ENCODE measurements at regions not wholly inside any gene's neighbourhood (a gene's known extent, or its start where the extent isn't known, plus 50 kb on each side); places are given as distances from the start of the nearest gene placed in this dataset.

- ATAC-seq (ENCODE audit: low read depth) (no peak), DNase-seq (no peak)
- intact Hi-C loops (cut with micrococcal nuclease): no loop called here
- no peaks in the 10 kb centered on the region for H3K36me3 ChIP-seq (ENCODE audit: control insufficient read depth, insufficient read depth, low read length)
- H3K4ac ChIP-seq (ENCODE audit: low read depth, low read length): no peak overlapping the region
- no peak overlapping the region for H4K5ac ChIP-seq (ENCODE audit: low read depth, low read length)
- in situ Hi-C loops (cut with MboI; ENCODE audit: low sequenced_read_pairs): no loop called here
- H2BK120ac ChIP-seq (ENCODE audit: low read depth, low read length): no peak overlapping the region
- no peak for TF ChIP-seq CHD1 (IDR thresholded peaks at IDR 0.05; ENCODE audit: low read depth, low read length)
- TF ChIP-seq CTCF (conservative IDR thresholded peaks at IDR 0.05; ENCODE audit: low read depth, low read length): no peak
- no peak for TF ChIP-seq MAZ (IDR thresholded peaks at IDR 0.05; ENCODE audit: borderline replicate concordance, low read depth, low read length)
- no peak for TF ChIP-seq BHLHE40 (IDR thresholded peaks at IDR 0.05; ENCODE audit: low read depth, low read length)
- TF ChIP-seq CEBPB (IDR thresholded peaks at IDR 0.05; ENCODE audit: low read depth, low read length): no peak
- no peak for TF ChIP-seq USF2 (IDR thresholded peaks at IDR 0.05; ENCODE audit: low read depth, low read length)
- no peak for TF ChIP-seq MAFK (IDR thresholded peaks at IDR 0.05; ENCODE audit: low read depth, low read length)
- no peak for TF ChIP-seq RCOR1 (IDR thresholded peaks at IDR 0.05; ENCODE audit: insufficient replicate concordance, low read length)
- no peak for TF ChIP-seq RFX5 (IDR thresholded peaks at IDR 0.05; ENCODE audit: low read depth, low read length)
- TF ChIP-seq RAD21 (IDR thresholded peaks at IDR 0.05; ENCODE audit: low read length): no peak
- no peak for TF ChIP-seq POLR2A (IDR thresholded peaks at IDR 0.05; ENCODE audit: low read depth, low read length)
- TF ChIP-seq NFE2L2 (IDR thresholded peaks at IDR 0.05; ENCODE audit: low read depth, low read length): no peak
- no peak for TF ChIP-seq SMC3 (IDR thresholded peaks at IDR 0.05; ENCODE audit: low read depth, low read length)
- no peak for TF ChIP-seq ELK1 (IDR thresholded peaks at IDR 0.05; ENCODE audit: borderline replicate concordance, low read depth, low read length)
- H3K79me1 ChIP-seq (ENCODE audit: low read depth in 1 of 2, low read length in 2 of 2): no peaks in the 10 kb centered on the region
- ChIA-PET POLR2A (ENCODE audit: unreplicated experiment) (no interaction called here), CTCF (no interaction called here)
- no peak overlapping the region for H2AK5ac ChIP-seq (ENCODE audit: low read depth, low read length)
- H3K4me1 ChIP-seq (ENCODE audit: control insufficient read depth, insufficient read depth, low read length): peaks cover 7% of the 10 kb centered on the region; the same call in 1 of the 2 replicates
- no peak overlapping the region for H3K23ac ChIP-seq (ENCODE audit: low read depth, low read length)
- H3K27me3 ChIP-seq (ENCODE audit: control insufficient read depth, insufficient read depth, low read length): no peaks in the 10 kb centered on the region
- dilution Hi-C loops (cut with HindIII; ENCODE audit: low sequenced_read_pairs, unreplicated experiment): no loop called here
- H4K8ac ChIP-seq (ENCODE audit: low read depth in 2 of 2, low read length in 2 of 2): no peak overlapping the region
- no peak overlapping the region for H3K14ac ChIP-seq (replicated peaks; ENCODE audit: low read depth, low read length)
- 83% methylated on average over 1 of the region's 11 CpGs; no CpG with 5 or more reads in 1 of the 2 experiments for WGBS, 2 experiments (ENCODE audit: extremely low coverage in 2 of 2, insufficient read length in 1 of 2)
- no peak overlapping the region for H3K18ac ChIP-seq (ENCODE audit: low read depth, low read length)
- no peak overlapping the region for H3K4me2 ChIP-seq (ENCODE audit: low read depth, low read length)
- no peak overlapping the region for H2BK20ac ChIP-seq (ENCODE audit: low read depth, low read length)
- no peaks in the 10 kb centered on the region for H4K20me1 ChIP-seq (ENCODE audit: insufficient read depth, low read length)
- H3K27ac ChIP-seq (ENCODE audit: insufficient read depth, low read length): no peak overlapping the region
- H2BK5ac ChIP-seq (ENCODE audit: low read depth, low read length, poor library complexity, severe bottlenecking): no peak overlapping the region
- no TSS peak for BruUV-seq (replicated peaks)
- no peaks in the 10 kb centered on the region for H3K9me3 ChIP-seq (ENCODE audit: control insufficient read depth, insufficient read depth, low read length)
- no peak overlapping the region for H3K56ac ChIP-seq (ENCODE audit: extremely low read depth, insufficient read depth, low read length)
- no peak overlapping the region for H3K9ac ChIP-seq (ENCODE audit: low read depth, low read length)
- no peaks in the 10 kb centered on the region for H3K9me1 ChIP-seq (ENCODE audit: insufficient read depth, low read length)
- H2AK9ac ChIP-seq (replicated peaks; ENCODE audit: low read depth, low read length, poor library complexity): peak overlapping the region; percentile 15
- no peak overlapping the region for H3K4me3 ChIP-seq (ENCODE audit: insufficient read depth, low read depth, low read length)
- no peak overlapping the region for H4K91ac ChIP-seq (ENCODE audit: insufficient read depth, low read depth, low read length)
- H2AFZ ChIP-seq (replicated peaks; ENCODE audit: low read length, poor library complexity): peak overlapping the region; percentile 4
- H2BK15ac ChIP-seq (ENCODE audit: low read depth, low read length): no peak overlapping the region
Observed at GRCh38 chr15:87734571-87735373, 521.8 kb downstream of the NTRK3 start.
